ENCODE measurements at regions not wholly inside any gene's neighbourhood (a gene's known extent, or its start where the extent isn't known, plus 50 kb on each side); places are given as distances from the start of the nearest gene placed in this dataset.

DNA sequence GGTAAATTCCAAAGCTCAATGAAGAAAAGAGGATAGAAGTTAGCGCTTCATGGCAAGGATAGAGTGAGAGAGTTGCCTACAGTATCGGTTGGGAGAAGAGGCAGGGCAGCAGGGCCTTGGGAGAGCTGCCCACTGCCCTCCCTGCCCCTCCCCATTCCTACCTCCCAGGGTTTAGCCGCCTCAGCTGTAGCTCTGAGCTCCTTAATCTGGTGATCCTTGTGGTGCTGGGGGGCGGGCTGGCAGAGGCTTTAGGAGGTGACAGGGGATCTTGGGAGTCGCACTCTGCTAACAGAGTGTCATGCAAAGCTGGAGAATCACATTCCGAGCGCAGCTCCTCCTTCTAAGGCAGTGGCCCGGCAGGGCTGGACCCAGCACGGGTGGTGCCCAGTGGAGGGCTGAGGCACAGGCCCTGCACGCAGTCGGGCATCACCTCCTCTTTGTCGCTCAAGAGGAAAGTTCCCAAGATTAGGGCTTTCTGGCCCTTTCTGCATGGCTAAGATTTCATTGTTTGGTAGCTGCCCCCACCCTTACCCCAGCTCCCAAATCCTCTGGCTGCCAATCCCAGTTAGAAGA lies 57.1 kb upstream of the POLG start:
- H3K36me3 Mint-ChIP-seq (ENCODE audit: low read depth), result no peaks in the 10 kb centered on the region
- no peak overlapping the region for H3K27ac Mint-ChIP-seq
- no peaks in the 10 kb centered on the region for H3K9me3 Mint-ChIP-seq
- no peaks in the 10 kb centered on the region for H3K4me1 Mint-ChIP-seq
- H3K4me3 Mint-ChIP-seq, result no peak overlapping the region
- peaks cover 29% of the 10 kb centered on the region for H3K27me3 Mint-ChIP-seq
- ATAC-seq (replicated peaks), result no peak

DNA sequence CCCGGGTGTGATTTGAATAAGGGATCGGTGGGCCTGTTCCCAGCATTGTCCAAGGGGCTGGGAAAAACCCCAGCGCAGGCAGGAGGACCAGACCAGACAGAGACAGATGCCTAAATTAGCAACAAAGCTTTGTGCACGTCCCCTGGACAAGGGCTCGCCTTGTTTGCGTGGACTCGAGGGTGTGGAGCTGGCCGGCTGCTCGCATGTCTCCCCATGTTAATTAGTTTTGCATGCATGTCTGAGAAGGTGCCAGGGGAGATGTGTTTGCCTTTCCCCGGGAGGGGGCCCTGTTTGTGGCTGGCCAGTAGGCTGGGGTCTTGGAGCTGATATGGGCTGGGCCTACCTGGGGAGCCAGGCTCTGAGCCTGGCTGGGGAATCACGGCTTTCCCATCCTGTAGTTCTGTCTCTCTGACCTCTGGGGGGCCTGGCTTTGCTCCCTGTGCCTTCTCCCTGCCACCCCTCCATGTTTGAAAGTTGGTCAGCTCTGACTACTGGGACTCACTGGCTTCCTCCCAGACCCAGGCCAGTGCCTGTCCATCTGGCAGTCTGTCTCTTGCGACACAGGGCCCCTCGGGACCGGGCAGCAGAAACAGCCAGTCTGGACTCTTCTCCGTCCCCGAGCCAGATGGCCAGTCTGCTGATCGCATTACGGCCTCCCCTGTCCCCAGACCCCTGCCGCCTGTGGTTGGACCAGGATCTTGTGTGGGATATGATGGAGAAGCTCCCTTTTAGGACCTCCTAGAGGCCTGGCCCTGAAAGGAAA lies 55.4 kb upstream of the POLG start:
- Mint-ChIP-seq H3K27ac (no peak overlapping the region), H3K4me1 (no peaks in the 10 kb centered on the region), H3K9me3 (no peaks in the 10 kb centered on the region), H3K36me3 (ENCODE audit: low read depth) (no peaks in the 10 kb centered on the region), H3K27me3 (peaks cover 26% of the 10 kb centered on the region), H3K4me3 (no peak overlapping the region)
- no peak for ATAC-seq (replicated peaks)

DNA sequence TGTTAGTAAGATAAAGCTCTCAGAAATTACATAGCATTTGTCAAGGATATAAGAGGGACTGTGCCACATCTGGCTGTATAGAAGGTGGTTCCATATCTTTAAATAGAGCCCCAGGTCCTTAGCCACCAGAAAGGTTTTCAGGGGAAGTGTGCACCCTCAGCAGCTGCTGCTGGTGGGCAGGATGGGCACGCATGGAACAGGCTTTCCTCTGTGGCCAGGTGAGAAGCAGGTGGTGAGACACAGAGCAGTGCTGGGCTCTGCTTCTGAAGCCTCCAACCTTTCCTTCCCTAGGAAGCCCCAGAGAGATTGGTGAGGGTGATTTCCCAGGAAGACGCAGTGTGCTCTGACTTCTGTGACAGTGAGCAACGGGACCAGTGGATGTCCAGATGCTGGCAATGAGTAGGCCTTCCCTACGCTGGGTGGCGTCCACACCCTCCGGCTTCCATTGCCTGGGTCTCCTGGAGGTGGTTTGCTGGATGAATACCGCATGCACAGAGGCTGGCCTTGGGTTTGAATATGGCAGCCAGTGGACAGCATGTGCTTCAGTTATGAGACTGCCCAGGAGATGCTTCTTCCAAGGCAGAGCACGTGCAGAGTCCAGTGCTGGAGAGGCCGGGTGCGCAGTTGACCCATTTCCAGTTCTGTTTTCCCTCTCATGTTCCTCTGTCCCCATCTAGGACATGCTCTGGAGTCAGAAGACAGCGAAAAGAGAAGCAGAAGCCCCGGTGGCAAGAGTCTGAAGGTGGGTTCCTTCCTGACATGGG lies 52.7 kb upstream of the POLG start:
- no peaks in the 10 kb centered on the region for H3K4me1 Mint-ChIP-seq
- H3K27ac Mint-ChIP-seq, result no peak overlapping the region
- H3K9me3 Mint-ChIP-seq, result no peaks in the 10 kb centered on the region
- no peak for ATAC-seq (replicated peaks)
- no peaks in the 10 kb centered on the region for H3K36me3 Mint-ChIP-seq (ENCODE audit: low read depth)
- peaks cover 27% of the 10 kb centered on the region for H3K27me3 Mint-ChIP-seq
- H3K4me3 Mint-ChIP-seq, result no peak overlapping the region

DNA sequence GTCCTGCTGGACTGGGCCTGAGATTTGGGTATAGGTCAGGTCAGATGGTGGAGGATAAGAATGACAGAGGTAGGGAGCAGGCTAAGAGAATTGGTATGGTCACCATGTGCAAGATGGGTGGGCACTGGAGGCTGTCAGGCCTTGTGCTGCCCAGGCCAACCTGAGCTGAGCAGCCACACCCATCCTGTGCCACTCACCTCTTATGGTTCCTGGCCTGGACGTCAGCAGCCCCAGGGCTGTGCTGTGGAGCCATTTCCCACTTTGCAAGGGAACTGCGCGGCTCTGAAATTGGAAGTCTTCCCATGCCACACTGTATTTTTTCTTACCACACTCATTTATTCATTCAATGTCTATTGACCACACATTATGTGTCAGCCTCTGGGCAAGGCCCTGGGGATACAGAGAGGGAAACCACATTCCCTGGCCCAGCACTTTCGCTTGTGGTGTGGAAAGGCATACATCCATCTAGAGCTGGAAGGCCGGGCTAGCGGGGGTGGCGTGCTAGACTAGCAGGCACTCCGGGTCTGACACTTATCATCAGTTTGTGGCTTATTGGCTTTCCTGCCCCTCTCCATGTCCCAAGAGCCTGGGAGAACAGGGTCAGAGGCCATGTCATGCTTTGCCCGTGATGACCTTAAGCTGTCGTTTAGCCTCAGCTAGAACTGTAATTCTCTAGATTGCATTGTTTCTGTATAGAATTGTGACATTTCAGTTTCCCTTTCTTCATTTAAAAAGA lies 51.1 kb upstream of the POLG start:
- Mint-ChIP-seq H3K27me3 (peaks cover 41% of the 10 kb centered on the region), H3K36me3 (ENCODE audit: low read depth) (no peaks in the 10 kb centered on the region), H3K9me3 (no peaks in the 10 kb centered on the region), H3K4me3 (no peak overlapping the region), H3K27ac (no peak overlapping the region), H3K4me1 (no peaks in the 10 kb centered on the region)
- no peak for ATAC-seq (replicated peaks)

All from activated T-helper 17 cell treated with anti-CD3 and anti-CD28 coated beads, Interleukin-2, amount 50 U/mL, for 72 hours (primary cell).